ENCODE measurements at regions not wholly inside any gene's neighbourhood (a gene's known extent, or its start where the extent isn't known, plus 50 kb on each side); places are given as distances from the start of the nearest gene placed in this dataset.

DNA sequence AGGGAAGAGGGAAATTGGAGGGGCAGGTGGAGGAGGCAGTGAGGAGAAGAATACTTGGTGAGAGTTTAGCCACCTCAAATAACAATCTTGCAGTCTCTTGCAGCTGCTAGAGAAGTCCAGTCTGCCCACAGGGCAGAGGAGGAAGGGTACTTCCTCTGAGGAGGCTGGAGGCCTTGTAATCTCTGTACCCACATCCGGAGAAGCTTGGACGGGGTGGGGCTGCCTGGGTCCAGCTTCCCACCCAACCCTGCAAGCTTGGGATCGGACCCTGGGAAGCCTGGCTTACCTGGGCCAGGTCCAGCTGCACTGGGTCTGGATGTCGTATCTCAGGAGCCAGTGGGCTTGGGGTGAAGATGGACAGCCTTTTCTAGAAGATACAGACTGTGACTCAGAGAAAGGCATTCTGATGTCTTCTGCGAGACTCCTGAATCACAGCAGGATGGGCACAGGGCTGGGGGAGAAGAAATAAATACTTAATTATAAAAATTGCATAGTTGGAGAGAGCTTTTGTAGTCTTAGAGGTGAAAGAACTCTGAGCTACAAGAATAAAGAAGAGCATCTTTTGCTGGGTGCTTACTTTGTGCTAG, 111.8 kb upstream of the JUN start:
- H3K4me3 ChIP-seq (ENCODE audit: low read depth, low read length) = no peak overlapping the region
- FAIRE-seq = no peak
- H3K36me3 ChIP-seq (ENCODE audit: control insufficient read depth, insufficient read depth, low read length) = no peaks in the 10 kb centered on the region
- H3K27me3 ChIP-seq (ENCODE audit: control insufficient read depth, insufficient read depth, low read length) = no peaks in the 10 kb centered on the region
- no peak for TF ChIP-seq CTCF (IDR thresholded peaks at IDR 0.05; ENCODE audit: insufficient read depth, low read length, severe bottlenecking)
- DNase-seq (ENCODE audit: low read depth) = no peak

DNA sequence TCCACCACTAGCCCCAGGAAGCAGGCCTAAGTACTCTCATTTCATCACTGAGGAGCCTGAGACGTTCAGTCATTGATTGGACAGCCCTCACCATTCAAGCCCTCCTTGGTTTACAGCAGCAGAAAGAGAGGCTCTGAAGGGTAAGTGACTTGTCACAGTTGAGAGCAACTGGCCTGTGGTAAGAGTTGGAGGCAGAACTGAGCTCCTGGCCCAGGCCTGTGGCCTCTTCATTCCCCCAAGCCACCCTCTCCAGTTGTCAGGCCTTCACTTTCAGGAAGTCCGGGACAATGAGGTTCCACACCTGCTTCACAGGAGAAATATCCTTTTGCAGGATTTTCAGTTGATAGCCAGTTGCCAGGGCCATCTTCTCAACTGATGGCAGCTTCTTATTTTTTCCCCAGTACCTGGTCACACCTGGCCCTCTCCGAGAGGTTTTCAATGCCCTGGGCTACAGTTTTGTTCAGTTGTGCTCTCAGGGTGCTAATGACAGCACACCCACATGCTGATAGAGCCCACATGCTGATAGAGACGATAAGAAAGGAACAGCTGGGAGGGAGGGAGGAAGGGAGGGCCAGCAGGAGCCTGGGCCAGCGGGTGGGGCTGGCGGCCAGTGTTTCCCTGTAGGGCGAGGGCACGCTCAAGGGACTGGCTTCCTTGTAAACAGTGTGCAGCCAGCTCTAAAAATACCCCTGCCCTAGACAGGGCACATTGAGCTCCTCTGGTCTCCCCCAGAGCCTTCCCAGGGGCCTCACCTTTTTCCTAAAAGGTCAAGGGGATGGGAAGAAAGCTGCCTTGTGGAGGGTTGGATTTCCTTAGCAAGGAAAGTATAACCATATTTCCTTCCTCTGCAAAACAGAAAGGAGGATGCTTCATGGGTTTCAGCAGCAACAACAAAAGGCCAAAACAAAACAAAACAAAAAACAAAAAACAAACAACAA, 112.7 kb upstream of the JUN start:
- H3K36me3 ChIP-seq (ENCODE audit: control insufficient read depth, insufficient read depth, low read length) = no peaks in the 10 kb centered on the region
- FAIRE-seq = no peak
- TF ChIP-seq CTCF (IDR thresholded peaks at IDR 0.05; ENCODE audit: insufficient read depth, low read length, severe bottlenecking) = no peak
- no peak for DNase-seq (ENCODE audit: low read depth)
- H3K4me3 ChIP-seq (ENCODE audit: low read depth, low read length) = no peak overlapping the region
- H3K27me3 ChIP-seq (ENCODE audit: control insufficient read depth, insufficient read depth, low read length) = no peaks in the 10 kb centered on the region

- no peak for TF ChIP-seq CTCF (IDR thresholded peaks at IDR 0.05; ENCODE audit: insufficient read depth, low read length, severe bottlenecking)
- Histone ChIP-seq H3K27me3 (ENCODE audit: control insufficient read depth, insufficient read depth, low read length) (no peaks in the 10 kb centered on the region), H3K36me3 (ENCODE audit: control insufficient read depth, insufficient read depth, low read length) (no peaks in the 10 kb centered on the region), H3K4me3 (ENCODE audit: low read depth, low read length) (no peak overlapping the region)
- FAIRE-seq = no peak
- no peak for DNase-seq (ENCODE audit: low read depth)
Measured at GRCh38 chr1:58898739-58899586, 115.1 kb upstream of the JUN start.

DNA sequence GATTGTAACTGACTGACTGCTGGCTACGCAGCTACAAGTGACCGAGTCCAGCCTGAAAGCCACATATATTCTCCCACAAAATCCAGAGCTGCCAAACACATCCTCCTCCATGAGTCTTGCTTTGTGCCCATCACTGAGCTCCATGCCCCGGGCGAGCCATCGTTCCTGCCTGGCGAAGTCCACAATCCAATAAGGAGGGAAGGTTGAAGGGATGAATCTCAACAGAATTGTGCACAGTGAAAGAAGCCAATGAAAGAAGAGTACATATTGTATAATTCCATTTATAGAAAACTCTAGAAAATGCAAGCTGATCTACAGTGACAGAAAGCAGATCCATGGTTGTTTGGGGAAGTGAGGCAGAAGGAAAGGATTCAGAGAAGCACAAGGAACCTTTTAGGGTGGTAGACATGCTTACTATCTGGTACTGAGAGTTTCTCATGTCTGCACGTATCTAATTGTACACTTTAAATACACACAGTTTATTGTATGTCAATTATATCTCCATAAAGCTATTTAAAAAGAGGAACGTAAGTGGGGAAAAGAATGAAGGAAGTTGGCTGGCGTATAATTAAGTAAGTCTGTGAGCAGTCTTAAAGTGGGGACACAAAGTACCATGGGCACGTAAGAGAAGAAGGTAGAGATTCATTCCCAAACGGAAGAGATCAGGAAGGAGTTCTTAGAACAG, 115.9 kb upstream of the JUN start:
- no peak for TF ChIP-seq CTCF (IDR thresholded peaks at IDR 0.05; ENCODE audit: insufficient read depth, low read length, severe bottlenecking)
- H3K36me3 ChIP-seq (ENCODE audit: control insufficient read depth, insufficient read depth, low read length) = no peaks in the 10 kb centered on the region
- FAIRE-seq (no peak), DNase-seq (ENCODE audit: low read depth) (no peak)
- H3K27me3 ChIP-seq (ENCODE audit: control insufficient read depth, insufficient read depth, low read length) = no peaks in the 10 kb centered on the region
- H3K4me3 ChIP-seq (ENCODE audit: low read depth, low read length) = no peak overlapping the region

DNA sequence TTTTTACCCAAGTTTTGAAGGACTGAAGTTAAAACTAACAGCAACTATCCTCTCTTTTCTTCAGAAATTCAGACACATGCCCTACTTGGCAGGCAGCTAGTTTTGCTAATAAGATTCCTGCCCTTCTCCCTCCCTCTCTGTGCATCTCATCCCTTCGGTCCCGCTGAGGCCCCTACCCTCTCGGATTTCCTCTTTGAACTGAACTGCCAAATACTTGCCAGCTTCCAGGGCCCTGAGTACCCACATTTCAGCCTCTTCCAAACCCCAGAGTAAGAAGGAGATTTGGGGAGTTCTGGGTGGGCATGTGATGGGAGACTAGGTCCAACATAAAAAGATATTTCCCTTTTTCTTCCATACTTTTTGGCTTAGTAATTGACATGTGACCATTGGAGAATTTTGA, 116.5 kb upstream of the JUN start:
- DNase-seq (ENCODE audit: low read depth) = no peak
- FAIRE-seq = no peak
- Histone ChIP-seq H3K4me3 (ENCODE audit: low read depth, low read length) (no peak overlapping the region), H3K27me3 (ENCODE audit: control insufficient read depth, insufficient read depth, low read length) (no peaks in the 10 kb centered on the region), H3K36me3 (ENCODE audit: control insufficient read depth, insufficient read depth, low read length) (no peaks in the 10 kb centered on the region)
- no peak for TF ChIP-seq CTCF (IDR thresholded peaks at IDR 0.05; ENCODE audit: insufficient read depth, low read length, severe bottlenecking)
